ENCODE measurements at regions not wholly inside any gene's neighbourhood (a gene's known extent, or its start where the extent isn't known, plus 50 kb on each side); places are given as distances from the start of the nearest gene placed in this dataset.

- Histone ChIP-seq H3K4ac (ENCODE audit: low read depth, low read length) (no peak overlapping the region), H3K23ac (ENCODE audit: low read depth, low read length) (no peak overlapping the region), H3K14ac (replicated peaks; ENCODE audit: low read depth, low read length) (no peak overlapping the region), H2BK20ac (ENCODE audit: low read depth, low read length) (no peak overlapping the region), H2AK5ac (ENCODE audit: low read depth, low read length) (no peak overlapping the region), H2AFZ (replicated peaks; ENCODE audit: low read length, poor library complexity) (no peak overlapping the region), H3K9me3 (ENCODE audit: control insufficient read depth, insufficient read depth, low read length) (0 out of 2 replicates have a peak, but pooled peaks cover 4% of the 10 kb centered on the region), H3K79me1 (ENCODE audit: low read depth in 1 of 2, low read length in 2 of 2) (no peaks in the 10 kb centered on the region), H3K4me3 (ENCODE audit: insufficient read depth, low read depth, low read length) (no peak overlapping the region), H3K4me1 (ENCODE audit: control insufficient read depth, insufficient read depth, low read length) (peaks cover 2% of the 10 kb centered on the region; the same call in 1 of the 2 replicates), H3K9ac (ENCODE audit: low read depth, low read length) (no peak overlapping the region), H3K9me1 (ENCODE audit: insufficient read depth, low read length) (no peaks in the 10 kb centered on the region; the same call in 1 of the 2 replicates), H3K4me2 (ENCODE audit: low read depth, low read length) (no peak overlapping the region), H3K18ac (ENCODE audit: low read depth, low read length) (no peak overlapping the region), H3K27ac (ENCODE audit: insufficient read depth, low read length) (no peak overlapping the region), H2BK5ac (ENCODE audit: low read depth, low read length, poor library complexity, severe bottlenecking) (no peak overlapping the region), H3K56ac (ENCODE audit: extremely low read depth, insufficient read depth, low read length) (no peak overlapping the region), H3K27me3 (ENCODE audit: control insufficient read depth, insufficient read depth, low read length) (peaks cover 45% of the 10 kb centered on the region), H4K20me1 (ENCODE audit: insufficient read depth, low read length) (no peaks in the 10 kb centered on the region), H4K5ac (ENCODE audit: low read depth, low read length) (no peak overlapping the region), H2BK120ac (ENCODE audit: low read depth, low read length) (no peak overlapping the region), H4K91ac (ENCODE audit: insufficient read depth, low read depth, low read length) (no peak overlapping the region), H3K36me3 (ENCODE audit: control insufficient read depth, insufficient read depth, low read length) (no peaks in the 10 kb centered on the region), H2AK9ac (replicated peaks; ENCODE audit: low read depth, low read length, poor library complexity) (no peak overlapping the region), H4K8ac (ENCODE audit: low read depth in 2 of 2, low read length in 2 of 2) (no peak overlapping the region), H2BK15ac (ENCODE audit: low read depth, low read length) (no peak overlapping the region)
- intact Hi-C loops (cut with micrococcal nuclease) (no loop called here), dilution Hi-C loops (cut with HindIII; ENCODE audit: low sequenced_read_pairs, unreplicated experiment) (no loop called here), in situ Hi-C loops (cut with MboI; ENCODE audit: low sequenced_read_pairs) (no loop called here)
- POLR2A ChIA-PET (ENCODE audit: unreplicated experiment) = no interaction called here
- TF ChIP-seq RFX5 (IDR thresholded peaks at IDR 0.05; ENCODE audit: low read depth, low read length) (no peak), BHLHE40 (IDR thresholded peaks at IDR 0.05; ENCODE audit: low read depth, low read length) (no peak), FOS (IDR thresholded peaks at IDR 0.05; ENCODE audit: low read depth, low read length) (no peak), MAZ (IDR thresholded peaks at IDR 0.05; ENCODE audit: borderline replicate concordance, low read depth, low read length) (no peak), NFE2L2 (IDR thresholded peaks at IDR 0.05; ENCODE audit: low read depth, low read length) (no peak), SMC3 (IDR thresholded peaks at IDR 0.05; ENCODE audit: low read depth, low read length) (no peak), MAFK (IDR thresholded peaks at IDR 0.05; ENCODE audit: low read depth, low read length) (no peak), POLR2A (IDR thresholded peaks at IDR 0.05; ENCODE audit: low read depth, low read length) (no peak), MXI1 (IDR thresholded peaks at IDR 0.05; ENCODE audit: borderline replicate concordance, low read depth, low read length) (no peak), CEBPB (IDR thresholded peaks at IDR 0.05; ENCODE audit: low read depth, low read length) (no peak), RCOR1 (IDR thresholded peaks at IDR 0.05; ENCODE audit: insufficient replicate concordance, low read length) (no peak)
- DNase-seq = no peak
- ATAC-seq (ENCODE audit: low read depth) = no peak
- CTCF ChIA-PET = no interaction called here
- WGBS, 2 experiments (ENCODE audit: extremely low coverage in 2 of 2, insufficient read length in 1 of 2) = 12% methylated on average over 43 of the region's 92 CpGs; no CpG with 5 or more reads in 1 of the 2 experiments
- no TSS peak for BruUV-seq (replicated peaks)
Observed at GRCh38 chr14:101458741-101459550, 102.3 kb upstream of the DIO3 start.
